Calu3 (cell line): ENCODE measurements at regions not wholly inside any gene's neighbourhood (a gene's known extent, or its start where the extent isn't known, plus 50 kb on each side); places are given as distances from the start of the nearest gene placed in this dataset.

Source experiments
- BruUV-seq: library from RNA; stranded (reverse); fragments of 400-500 nt; replicated peaks from 2 replicates; lab custom pipeline; 2021; lab: Mats Ljungman, UMichigan
- CTCF ChIA-PET: fragments of 300-600 bp; sonication (Branson Sonifier 250); formaldehyde crosslinking; loops from one replicate; lab custom pipeline; 2022; ENCODE audit warnings: antibody characterized with exemption; lab: Charles Lee
- DNase-seq: peaks from one replicate; pipeline ENCODE4 v3.0.0; 2022
- H3K27ac Mint-ChIP-seq: one replicate; pipeline ENCODE4 v1.8.0; 2022; ENCODE audit warnings: mixed read lengths; ENCODE audit not compliant: unreplicated experiment
- H3K27me3 Mint-ChIP-seq: one replicate; pipeline ENCODE4 v1.8.0; 2022; ENCODE audit warnings: mixed read lengths; ENCODE audit not compliant: unreplicated experiment
- H3K36me3 Mint-ChIP-seq: one replicate; pipeline ENCODE4 v1.8.0; 2022; ENCODE audit warnings: mild to moderate bottlenecking, moderate library complexity, mixed read lengths; ENCODE audit not compliant: insufficient read depth, unreplicated experiment
- H3K4me1 Mint-ChIP-seq: one replicate; pipeline ENCODE4 v1.8.0; 2022; ENCODE audit warnings: mild to moderate bottlenecking, low read depth, mixed read lengths; ENCODE audit not compliant: unreplicated experiment
- H3K4me3 Mint-ChIP-seq: one replicate; pipeline ENCODE4 v1.8.0; 2022; ENCODE audit warnings: mild to moderate bottlenecking, low read depth, moderate library complexity, mixed read lengths; ENCODE audit not compliant: unreplicated experiment
- H3K9me3 Mint-ChIP-seq: one replicate; pipeline ENCODE4 v1.8.0; 2022; ENCODE audit warnings: low read depth, mixed read lengths; ENCODE audit not compliant: unreplicated experiment
- intact Hi-C: fragments of 100-400 bp; cut with micrococcal nuclease; formaldehyde crosslinking; loops from one replicate; pipeline ENCODE4 v1.10.0; 2022; ENCODE audit not compliant: unreplicated experiment
- TF ChIP-seq, protein P1 (sequence below): fragments of 200-600 bp; IDR thresholded peaks from one replicate; pipeline ENCODE4 v1.8.0; 2022; ENCODE audit warnings: antibody characterized with exemption; ENCODE audit not compliant: unreplicated experiment

DNA sequence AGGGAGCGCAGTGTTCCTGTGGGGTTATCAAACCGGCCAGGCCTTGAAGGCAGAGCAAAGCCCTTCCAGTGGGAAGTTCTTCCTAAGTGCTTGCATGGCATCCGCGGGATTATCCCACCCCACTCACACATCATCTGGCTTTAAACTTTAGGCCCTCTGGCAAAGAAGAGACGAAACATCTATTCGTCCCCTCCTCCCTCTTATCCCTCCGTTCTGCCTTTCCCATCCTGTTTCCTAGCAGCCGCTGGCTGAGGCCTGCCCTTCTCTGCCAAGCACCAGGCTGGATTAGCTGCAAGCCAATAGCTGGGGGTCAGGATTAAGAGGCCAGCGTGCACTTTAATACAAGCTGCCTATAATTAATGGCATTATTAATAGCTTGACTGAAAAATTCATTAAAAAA is 621.0 kb downstream of the PKHD1 start:
- H3K27ac Mint-ChIP-seq, result no peak overlapping the region
- no peak overlapping the region for H3K4me3 Mint-ChIP-seq
- peaks cover 13% of the 10 kb centered on the region for H3K27me3 Mint-ChIP-seq
- intact Hi-C loops, result no loop called here
- BruUV-seq, result no TSS peak
- no peaks in the 10 kb centered on the region for H3K4me1 Mint-ChIP-seq
- H3K9me3 Mint-ChIP-seq, result no peaks in the 10 kb centered on the region
- H3K36me3 Mint-ChIP-seq, result no peaks in the 10 kb centered on the region
- TF ChIP-seq, protein P1, sequence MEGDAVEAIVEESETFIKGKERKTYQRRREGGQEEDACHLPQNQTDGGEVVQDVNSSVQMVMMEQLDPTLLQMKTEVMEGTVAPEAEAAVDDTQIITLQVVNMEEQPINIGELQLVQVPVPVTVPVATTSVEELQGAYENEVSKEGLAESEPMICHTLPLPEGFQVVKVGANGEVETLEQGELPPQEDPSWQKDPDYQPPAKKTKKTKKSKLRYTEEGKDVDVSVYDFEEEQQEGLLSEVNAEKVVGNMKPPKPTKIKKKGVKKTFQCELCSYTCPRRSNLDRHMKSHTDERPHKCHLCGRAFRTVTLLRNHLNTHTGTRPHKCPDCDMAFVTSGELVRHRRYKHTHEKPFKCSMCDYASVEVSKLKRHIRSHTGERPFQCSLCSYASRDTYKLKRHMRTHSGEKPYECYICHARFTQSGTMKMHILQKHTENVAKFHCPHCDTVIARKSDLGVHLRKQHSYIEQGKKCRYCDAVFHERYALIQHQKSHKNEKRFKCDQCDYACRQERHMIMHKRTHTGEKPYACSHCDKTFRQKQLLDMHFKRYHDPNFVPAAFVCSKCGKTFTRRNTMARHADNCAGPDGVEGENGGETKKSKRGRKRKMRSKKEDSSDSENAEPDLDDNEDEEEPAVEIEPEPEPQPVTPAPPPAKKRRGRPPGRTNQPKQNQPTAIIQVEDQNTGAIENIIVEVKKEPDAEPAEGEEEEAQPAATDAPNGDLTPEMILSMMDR, result no peak
- CTCF ChIA-PET, result interaction anchor here (0.7 kb wide), 1 partner anchor 373 kb away, joined by 4 read pairs; no protein-coding TSS in a partner anchor
- no peak for DNase-seq

DNA sequence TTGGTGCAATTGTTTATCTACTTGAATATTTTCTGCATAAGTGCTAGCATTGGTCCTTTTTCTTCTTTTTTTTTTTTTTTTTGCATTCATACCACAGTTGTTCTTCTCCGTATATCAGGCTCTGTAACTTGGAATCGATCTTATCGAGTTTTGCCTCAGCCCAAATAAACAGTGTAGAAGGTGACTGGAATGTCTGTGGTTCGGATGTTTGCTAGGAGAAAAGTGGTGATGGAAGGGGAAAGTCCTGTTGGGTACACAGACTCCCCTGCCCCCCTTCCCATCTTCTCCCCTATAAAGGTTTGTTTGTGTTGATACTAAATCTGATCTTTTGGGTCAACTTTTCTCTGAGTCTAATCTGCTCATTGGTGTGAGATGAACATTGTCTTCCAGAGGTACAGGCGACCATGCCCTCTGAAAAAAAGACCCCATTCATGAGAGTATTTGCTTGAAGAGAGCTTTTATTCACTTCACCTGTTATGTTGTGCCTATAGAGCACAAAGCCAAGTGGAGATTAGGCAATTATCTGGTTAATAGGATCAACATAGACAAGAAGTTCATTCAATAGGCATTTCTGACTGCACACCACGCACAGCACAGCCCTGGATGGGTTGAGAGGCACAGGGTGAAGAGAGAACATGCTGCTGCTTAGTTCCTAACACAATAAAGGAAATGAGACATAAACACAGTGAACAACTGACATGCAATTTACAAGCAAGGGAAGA is 620.0 kb downstream of the PKHD1 start:
- Mint-ChIP-seq H3K4me1 (no peaks in the 10 kb centered on the region), H3K27me3 (peaks cover 13% of the 10 kb centered on the region), H3K4me3 (no peak overlapping the region), H3K27ac (no peak overlapping the region), H3K9me3 (no peaks in the 10 kb centered on the region), H3K36me3 (no peaks in the 10 kb centered on the region)
- intact Hi-C loops, result no loop called here
- CTCF ChIA-PET, result interaction anchor here (0.7 kb wide), 1 partner anchor 374 kb away, joined by 4 read pairs; no protein-coding TSS in a partner anchor
- no peak for DNase-seq
- no TSS peak for BruUV-seq
- TF ChIP-seq, protein P1, result no peak

DNA sequence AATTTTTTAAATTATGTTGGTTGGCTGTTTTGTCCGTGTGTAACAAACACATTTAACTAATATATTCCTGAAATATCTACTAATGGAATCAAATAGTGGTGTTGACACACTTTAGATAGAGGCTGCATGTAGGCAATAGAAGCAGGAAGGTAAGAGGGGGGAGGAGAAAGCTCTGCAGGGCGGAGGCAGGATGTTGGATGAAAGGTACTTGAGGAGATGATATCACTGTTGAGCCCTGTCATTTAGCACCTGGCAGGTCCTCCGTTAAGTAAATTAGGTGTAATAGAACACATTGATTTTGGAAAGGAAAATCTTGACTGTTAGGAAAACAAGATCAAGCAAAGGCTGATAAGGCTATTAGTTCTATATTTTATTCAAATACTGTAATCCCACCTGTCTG is 618.7 kb downstream of the PKHD1 start:
- H3K9me3 Mint-ChIP-seq, result no peaks in the 10 kb centered on the region
- H3K4me1 Mint-ChIP-seq, result no peaks in the 10 kb centered on the region
- no peak for DNase-seq
- no peaks in the 10 kb centered on the region for H3K36me3 Mint-ChIP-seq
- intact Hi-C loops, result no loop called here
- CTCF ChIA-PET, result no interaction called here
- H3K27ac Mint-ChIP-seq, result no peak overlapping the region
- H3K4me3 Mint-ChIP-seq, result no peak overlapping the region
- TF ChIP-seq, protein P1, result no peak
- BruUV-seq, result no TSS peak
- H3K27me3 Mint-ChIP-seq, result peaks cover 13% of the 10 kb centered on the region

DNA sequence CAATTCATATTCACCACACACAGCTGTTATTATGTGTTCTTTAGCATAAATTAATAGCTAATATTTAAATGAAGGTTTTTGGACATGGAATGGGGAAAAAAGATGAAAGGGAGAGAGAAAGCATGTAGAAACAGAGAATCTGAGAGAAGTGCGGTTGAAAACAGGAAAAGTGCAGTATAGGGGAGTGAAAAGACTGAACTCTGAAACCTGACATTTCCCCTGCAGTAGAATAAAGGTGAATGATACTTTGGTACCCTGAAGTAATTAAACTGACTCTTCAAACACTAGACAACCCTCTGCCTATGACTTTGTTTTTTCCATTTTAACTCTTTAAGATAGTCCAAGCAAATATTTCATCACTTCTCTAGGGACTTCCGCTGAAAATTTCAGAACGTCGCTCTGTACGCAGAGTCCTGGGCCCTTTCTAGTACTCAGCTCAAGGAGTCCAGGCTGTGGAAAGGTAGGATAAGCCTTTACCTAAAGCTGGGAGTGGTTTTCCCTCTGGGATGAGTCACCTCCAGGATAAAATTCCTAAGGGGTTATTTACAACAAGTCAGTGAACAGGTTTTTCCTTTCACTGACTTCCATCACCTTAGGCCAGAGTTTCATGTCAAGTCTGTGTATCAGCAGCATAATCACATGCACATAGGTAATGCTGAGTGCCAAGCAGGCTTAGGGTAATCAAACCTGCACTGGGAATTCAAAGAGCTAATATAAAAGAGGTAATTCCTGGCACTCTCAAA is 614.5 kb downstream of the PKHD1 start:
- peaks cover 5% of the 10 kb centered on the region for H3K27me3 Mint-ChIP-seq
- no peaks in the 10 kb centered on the region for H3K36me3 Mint-ChIP-seq
- BruUV-seq, result no TSS peak
- no peaks in the 10 kb centered on the region for H3K9me3 Mint-ChIP-seq
- no peak for DNase-seq
- TF ChIP-seq, protein P1, result no peak
- no peak overlapping the region for H3K27ac Mint-ChIP-seq
- intact Hi-C loops, result no loop called here
- no peaks in the 10 kb centered on the region for H3K4me1 Mint-ChIP-seq
- no peak overlapping the region for H3K4me3 Mint-ChIP-seq
- CTCF ChIA-PET, result interaction anchor here (0.6 kb wide), 1 partner anchor 42 kb away, joined by 3 read pairs; no protein-coding TSS in a partner anchor
